ENCODE measurements at regions not wholly inside any gene's neighbourhood (a gene's known extent, or its start where the extent isn't known, plus 50 kb on each side); places are given as distances from the start of the nearest gene placed in this dataset.

GRCh38 chr11:39786281-39786680 is 1673.2 kb downstream of the LRRC4C start:
- TF ChIP-seq EZH2 (IDR thresholded peaks at IDR 0.05; ENCODE audit: insufficient read depth, low read length) = no peak
- no peak for TF ChIP-seq CTCF (IDR thresholded peaks at IDR 0.05; ENCODE audit: insufficient read depth, low read depth, low read length)
